Mesodermal cell (in vitro differentiated cells): ENCODE measurements at regions not wholly inside any gene's neighbourhood (a gene's known extent, or its start where the extent isn't known, plus 50 kb on each side); places are given as distances from the start of the nearest gene placed in this dataset.

Experiments used
- H3K27ac ChIP-seq: 2 replicates; pipeline ENCODE4 v1.7.0; 2013; ENCODE audit warnings: mild to moderate bottlenecking, low read depth, low read length, moderate library complexity; ENCODE audit not compliant: severe bottlenecking
- H3K36me3 ChIP-seq: 2 replicates; pipeline ENCODE4 v1.7.1; 2013; ENCODE audit warnings: mild to moderate bottlenecking, low read length, moderate library complexity; ENCODE audit not compliant: control insufficient read depth, insufficient read depth
- H3K4me1 ChIP-seq: one replicate; pipeline ENCODE4 v1.7.1; 2013; ENCODE audit warnings: mild to moderate bottlenecking, low read length; ENCODE audit not compliant: insufficient read depth, control insufficient read depth, poor library complexity, severe bottlenecking
- H3K4me3 ChIP-seq: 2 replicates; pipeline ENCODE4 v1.7.0; 2013; ENCODE audit warnings: low read length, control low read depth, mild to moderate bottlenecking; ENCODE audit not compliant: insufficient read depth, poor library complexity, severe bottlenecking; ENCODE audit errors: extremely low read depth
- H3K9me3 ChIP-seq: 2 replicates; pipeline ENCODE4 v1.7.1; 2013; ENCODE audit warnings: mild to moderate bottlenecking, low read length, moderate library complexity; ENCODE audit not compliant: control insufficient read depth
- WGBS, 2 experiments: methylation state at CpG; one replicate each; pipeline ENCODE4 v1.1.5; 2013; ENCODE audit warnings: missing lambda C conversion rate in 2 of 2; ENCODE audit not compliant: insufficient coverage in 2 of 2; 5-methylcytosine and 5-hydroxymethylcytosine counted together

- no peak overlapping the region for H3K4me3 ChIP-seq
- H3K36me3 ChIP-seq: no peaks in the 10 kb centered on the region
- H3K27ac ChIP-seq: peak overlapping the region; percentile 81
- H3K9me3 ChIP-seq: no peaks in the 10 kb centered on the region
- no peaks in the 10 kb centered on the region for H3K4me1 ChIP-seq
- WGBS, 2 experiments: 56 to 79% methylated on average over 4 to 6 of the region's 6 CpGs
Observed at GRCh38 chr2:51103205-51103604, 71.3 kb upstream of the NRXN1 start.

- WGBS, 2 experiments: 76 to 88% methylated on average over 2 to 4 of the region's 4 CpGs
- no peaks in the 10 kb centered on the region for H3K4me1 ChIP-seq
- H3K36me3 ChIP-seq: no peaks in the 10 kb centered on the region
- H3K27ac ChIP-seq: no peak overlapping the region
- H3K9me3 ChIP-seq: no peaks in the 10 kb centered on the region
- no peak overlapping the region for H3K4me3 ChIP-seq
Observed at GRCh38 chr2:51093016-51093415, 61.1 kb upstream of the NRXN1 start.

- Histone ChIP-seq H3K36me3 (no peaks in the 10 kb centered on the region), H3K27ac (no peak overlapping the region), H3K4me3 (no peak overlapping the region), H3K9me3 (no peaks in the 10 kb centered on the region), H3K4me1 (no peaks in the 10 kb centered on the region)
- 80% methylated on average over 1 of the region's 3 CpGs; no CpG with 5 or more reads in 1 of the 2 experiments for WGBS, 2 experiments
Observed at GRCh38 chr2:51085420-51086068, 53.6 kb upstream of the NRXN1 start.

GRCh38 chr2:51084750-51085149, 52.8 kb upstream of the NRXN1 start:
- no peaks in the 10 kb centered on the region for H3K4me1 ChIP-seq
- no peak overlapping the region for H3K27ac ChIP-seq
- H3K4me3 ChIP-seq: no peak overlapping the region
- H3K36me3 ChIP-seq: no peaks in the 10 kb centered on the region
- no peaks in the 10 kb centered on the region for H3K9me3 ChIP-seq
- 100% methylated on average over 1 to 2 of the region's 2 CpGs for whole genome bisulfite sequencing, 2 experiments
